ENCODE measurements at regions not wholly inside any gene's neighbourhood (a gene's known extent, or its start where the extent isn't known, plus 50 kb on each side); places are given as distances from the start of the nearest gene placed in this dataset.

GRCh38 chr1:181150842-181151241, 62.3 kb downstream of the IER5 start:
- no peak for TF ChIP-seq CTCF (IDR thresholded peaks at IDR 0.05)
- no peak for TF ChIP-seq POLR2A (IDR thresholded peaks at IDR 0.05)
